CD4-positive, alpha-beta T cell (primary cell): ENCODE measurements at regions not wholly inside any gene's neighbourhood (a gene's known extent, or its start where the extent isn't known, plus 50 kb on each side); places are given as distances from the start of the nearest gene placed in this dataset.
"Not testable (repeated sequence)": the region's sequence is repeated elsewhere in the genome, so short reads cannot be mapped to it uniquely, and the experiment has no call there.

ENCODE experiments used
- ATAC-seq: fragments of 200-7000 bp; cut with Tn5 transposase; one replicate; pipeline ENCODE4 v1.10.0; 2022; ENCODE audit warnings: mild to moderate bottlenecking; ENCODE audit not compliant: poor library complexity
- CTCF ChIA-PET: fragments of 350-600 bp; sonication (Branson Sonifier 250); formaldehyde crosslinking; loops from one replicate; lab custom pipeline; 2021; ENCODE audit warnings: antibody characterized with exemption, inconsistent platforms; lab: Charles Lee
- POLR2A ChIA-PET: fragments of 350-600 bp; sonication (Branson Sonifier 250); formaldehyde crosslinking; loops from one replicate; lab custom pipeline; 2021; ENCODE audit warnings: antibody characterized with exemption, inconsistent platforms; lab: Charles Lee
- DNase-seq, 14 experiments: peaks; one replicate each; pipeline ENCODE4 v3.0.0-alpha.2; 2013 to 2020; ENCODE audit warnings: mixed read lengths in 2 of 14
- H3K27ac ChIP-seq, 2 donors: one replicate each; pipeline versions ENCODE4 v1.5.1 to v1.7.0; 2013; ENCODE audit warnings: low read length in 2 of 2, low read depth in 1 of 2, mild to moderate bottlenecking in 1 of 2
- H3K27me3 ChIP-seq, 2 experiments: 1 replicate in 1 of 2; 2 replicates in 1 of 2; pipeline versions ENCODE4 v1.6.1 to v1.7.0; 2013; ENCODE audit warnings: low read length in 2 of 2, control low read depth in 1 of 2, mild to moderate bottlenecking in 1 of 2, moderate library complexity in 1 of 2; ENCODE audit not compliant: insufficient read depth in 2 of 2, control insufficient read depth in 1 of 2
- H3K36me3 ChIP-seq: one replicate; pipeline ENCODE4 v1.6.1; 2013; ENCODE audit warnings: low read length, control low read depth; ENCODE audit not compliant: insufficient read depth
- H3K4me1 ChIP-seq: one replicate; pipeline ENCODE4 v1.6.1; 2013; ENCODE audit warnings: low read length, control low read depth; ENCODE audit not compliant: insufficient read depth
- H3K4me3 ChIP-seq: one replicate; pipeline ENCODE4 v1.5.1; 2013; ENCODE audit warnings: mild to moderate bottlenecking, low read length, moderate library complexity
- H3K9me3 ChIP-seq, 2 experiments: 1 replicate in 1 of 2; 2 replicates in 1 of 2; pipeline versions ENCODE4 v1.6.1 to v1.7.0; 2013; ENCODE audit warnings: low read length in 2 of 2, mild to moderate bottlenecking in 2 of 2, control low read depth in 1 of 2, moderate library complexity in 1 of 2; ENCODE audit not compliant: control insufficient read depth in 1 of 2, insufficient read depth in 1 of 2
- H3K27ac Mint-ChIP-seq: one replicate; pipeline ENCODE4 v1.8.0; 2020; ENCODE audit warnings: mixed read lengths
- H3K27me3 Mint-ChIP-seq: one replicate; pipeline ENCODE4 v1.8.0; 2021; ENCODE audit warnings: mixed read lengths
- H3K36me3 Mint-ChIP-seq: one replicate; pipeline ENCODE4 v1.8.0; 2021; ENCODE audit warnings: low read depth, mixed read lengths
- H3K4me1 Mint-ChIP-seq: one replicate; pipeline ENCODE4 v1.8.0; 2021; ENCODE audit warnings: low read depth, mixed read lengths
- H3K4me3 Mint-ChIP-seq: one replicate; pipeline ENCODE4 v1.8.0; 2020; ENCODE audit warnings: mild to moderate bottlenecking, mixed read lengths
- H3K9me3 Mint-ChIP-seq: one replicate; pipeline ENCODE4 v1.8.0; 2020; ENCODE audit warnings: mixed read lengths
- intact Hi-C, 2 experiments: fragments of 100-400 bp; cut with DNase I in 1 of 2; cut with micrococcal nuclease in 1 of 2; formaldehyde crosslinking; loops; one replicate each; pipeline versions ENCODE4 v1.15.1 to v1.9.0; 2023 to 2025; cut with DNase I, micrococcal nuclease
- TF ChIP-seq, protein P1 (sequence below): fragments of 200-600 bp; IDR thresholded peaks from one replicate; pipeline ENCODE4 v1.8.0; 2022; ENCODE audit warnings: antibody characterized with exemption, mild to moderate bottlenecking

- H3K4me3 ChIP-seq, result no peak overlapping the region
- ATAC-seq (no peak), DNase-seq (no peak)
- Mint-ChIP-seq H3K4me1 (no peaks in the 10 kb centered on the region), H3K9me3 (peaks cover 2% of the 10 kb centered on the region), H3K4me3 (no peak overlapping the region), H3K36me3 (no peaks in the 10 kb centered on the region), H3K27me3 (no peaks in the 10 kb centered on the region), H3K27ac (no peak overlapping the region)
- intact Hi-C loops, result loop anchor here in 1 of 2 experiments (10.0 kb wide), 1 partner anchor 110 kb away; no protein-coding TSS in a partner anchor
- no peaks in the 10 kb centered on the region for H3K9me3 ChIP-seq
- TF ChIP-seq, protein P1, sequence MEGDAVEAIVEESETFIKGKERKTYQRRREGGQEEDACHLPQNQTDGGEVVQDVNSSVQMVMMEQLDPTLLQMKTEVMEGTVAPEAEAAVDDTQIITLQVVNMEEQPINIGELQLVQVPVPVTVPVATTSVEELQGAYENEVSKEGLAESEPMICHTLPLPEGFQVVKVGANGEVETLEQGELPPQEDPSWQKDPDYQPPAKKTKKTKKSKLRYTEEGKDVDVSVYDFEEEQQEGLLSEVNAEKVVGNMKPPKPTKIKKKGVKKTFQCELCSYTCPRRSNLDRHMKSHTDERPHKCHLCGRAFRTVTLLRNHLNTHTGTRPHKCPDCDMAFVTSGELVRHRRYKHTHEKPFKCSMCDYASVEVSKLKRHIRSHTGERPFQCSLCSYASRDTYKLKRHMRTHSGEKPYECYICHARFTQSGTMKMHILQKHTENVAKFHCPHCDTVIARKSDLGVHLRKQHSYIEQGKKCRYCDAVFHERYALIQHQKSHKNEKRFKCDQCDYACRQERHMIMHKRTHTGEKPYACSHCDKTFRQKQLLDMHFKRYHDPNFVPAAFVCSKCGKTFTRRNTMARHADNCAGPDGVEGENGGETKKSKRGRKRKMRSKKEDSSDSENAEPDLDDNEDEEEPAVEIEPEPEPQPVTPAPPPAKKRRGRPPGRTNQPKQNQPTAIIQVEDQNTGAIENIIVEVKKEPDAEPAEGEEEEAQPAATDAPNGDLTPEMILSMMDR, result no peak
- H3K27me3 ChIP-seq, result no peaks in the 10 kb centered on the region
- ChIA-PET POLR2A (no interaction called here), CTCF (no interaction called here)
- no peaks in the 10 kb centered on the region for H3K4me1 ChIP-seq
- no peak overlapping the region for H3K27ac ChIP-seq
- no peaks in the 10 kb centered on the region for H3K36me3 ChIP-seq
Observed at GRCh38 chr5:82465235-82465634, 187.1 kb upstream of the RPS23 start.

DNA sequence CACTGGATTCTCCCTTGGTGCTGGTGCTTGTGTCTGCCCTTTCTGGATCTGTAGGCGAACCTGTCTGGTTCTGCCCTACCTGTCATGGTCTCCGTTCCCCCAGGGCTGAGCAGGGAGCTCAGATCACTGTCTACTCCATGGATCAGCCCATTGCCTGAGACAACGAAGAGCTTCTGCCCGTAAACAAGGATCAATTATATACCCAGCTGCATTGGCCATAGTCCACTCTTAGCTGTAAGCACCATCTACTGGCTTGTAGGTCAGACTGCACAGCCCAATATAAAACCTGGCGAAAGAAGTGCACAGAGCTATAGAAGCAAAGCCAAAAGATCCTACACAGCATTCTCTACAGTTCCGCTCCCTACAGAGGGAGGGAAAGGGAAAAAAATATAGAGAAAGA is 181.5 kb upstream of the RPS23 start:
- DNase-seq, result no peak

GRCh38 chr5:82455317-82455716 is 177.2 kb upstream of the RPS23 start:
- H3K36me3 Mint-ChIP-seq, H3K4me1 ChIP-seq, H3K4me3 Mint-ChIP-seq, ATAC-seq, DNase-seq, CTCF ChIA-PET, H3K36me3 ChIP-seq, H3K9me3 Mint-ChIP-seq, H3K27ac Mint-ChIP-seq, H3K27me3 Mint-ChIP-seq, H3K4me3 ChIP-seq, intact Hi-C loops, H3K27ac ChIP-seq, POLR2A ChIA-PET, H3K27me3 ChIP-seq, H3K4me1 Mint-ChIP-seq: not testable (repeated sequence)
- peaks cover 0 to 11% of the 10 kb centered on the region in 2 experiments for H3K9me3 ChIP-seq

More for the DNA sequence above, 181.5 kb upstream of the RPS23 start:
- H3K9me3 Mint-ChIP-seq, result peaks cover 2% of the 10 kb centered on the region
- POLR2A ChIA-PET, result no interaction called here
- no peak for ATAC-seq
- intact Hi-C loops, result loop anchor here in 1 of 2 experiments (10.0 kb wide), 1 partner anchor 105 kb away; no protein-coding TSS in a partner anchor
- CTCF ChIA-PET, result no interaction called here
- H3K27me3 Mint-ChIP-seq, result peaks cover 4% of the 10 kb centered on the region
- H3K4me1 ChIP-seq, result no peaks in the 10 kb centered on the region
- no peak overlapping the region for H3K27ac Mint-ChIP-seq
- no peak overlapping the region for H3K27ac ChIP-seq
- no peaks in the 10 kb centered on the region for H3K36me3 Mint-ChIP-seq
- no peaks in the 10 kb centered on the region for H3K36me3 ChIP-seq
- H3K4me3 ChIP-seq, result no peak overlapping the region
- no peak overlapping the region for H3K4me3 Mint-ChIP-seq
- no peaks in the 10 kb centered on the region for H3K27me3 ChIP-seq
- no peaks in the 10 kb centered on the region for H3K4me1 Mint-ChIP-seq
- peaks cover 0 to 11% of the 10 kb centered on the region in 2 experiments for H3K9me3 ChIP-seq
- TF ChIP-seq, protein P1, result no peak

DNA sequence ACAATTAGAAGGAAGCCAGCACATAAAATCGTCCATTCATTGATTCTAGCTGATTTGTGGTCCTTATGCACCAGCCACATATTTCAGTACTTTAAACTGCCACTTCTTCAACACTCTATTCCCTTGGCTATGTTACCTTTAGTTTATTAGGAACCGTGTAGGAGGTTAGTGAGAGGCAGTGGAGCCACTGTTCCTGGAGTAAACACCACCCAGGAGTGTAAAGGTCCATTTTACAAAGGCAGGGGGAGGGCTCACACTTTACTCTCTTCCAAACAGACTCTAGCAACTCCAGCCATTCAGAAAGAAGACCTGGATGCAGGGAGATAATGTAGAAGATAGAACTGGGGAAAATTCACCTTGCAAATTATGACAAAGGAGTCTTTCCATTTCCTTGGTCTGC is 170.2 kb upstream of the RPS23 start:
- no peak for ATAC-seq
- Histone ChIP-seq H3K4me1 (no peaks in the 10 kb centered on the region), H3K4me3 (no peak overlapping the region), H3K27ac (no peak overlapping the region), H3K27me3 (no peaks in the 10 kb centered on the region), H3K9me3 (no peaks in the 10 kb centered on the region), H3K36me3 (no peaks in the 10 kb centered on the region)
- no peak for DNase-seq
- H3K36me3 Mint-ChIP-seq, result no peaks in the 10 kb centered on the region
- intact Hi-C loops, result no loop called here
- H3K9me3 Mint-ChIP-seq, result no peaks in the 10 kb centered on the region
- POLR2A ChIA-PET, result no interaction called here
- H3K27ac Mint-ChIP-seq, result no peak overlapping the region
- TF ChIP-seq, protein P1, result no peak
- CTCF ChIA-PET, result interaction anchor here (0.6 kb wide), 1 partner anchor 1002 kb away, joined by 3 read pairs; no protein-coding TSS in a partner anchor
- H3K27me3 Mint-ChIP-seq, result no peaks in the 10 kb centered on the region
- H3K4me3 Mint-ChIP-seq, result no peak overlapping the region
- H3K4me1 Mint-ChIP-seq, result no peaks in the 10 kb centered on the region
